H1 (cell line): ENCODE measurements at regions not wholly inside any gene's neighbourhood (a gene's known extent, or its start where the extent isn't known, plus 50 kb on each side); places are given as distances from the start of the nearest gene placed in this dataset.

Experiments used
- CTCF ChIA-PET: fragments of 300-600 bp; sonication (Branson Sonifier 250); formaldehyde crosslinking; loops from one replicate; lab custom pipeline; 2021; ENCODE audit not compliant: partially characterized antibody; lab: Charles Lee
- POLR2A ChIA-PET: fragments of 300-600 bp; sonication (Branson Sonifier 250); formaldehyde crosslinking; loops from one replicate; lab custom pipeline; 2021; ENCODE audit warnings: inconsistent platforms; ENCODE audit not compliant: partially characterized antibody; lab: Charles Lee
- DNase-seq, 2 experiments: peaks; one replicate each; pipeline versions ENCODE4 v3.0.0 to v3.0.0-alpha.2; 2010 to 2022; ENCODE audit warnings: low spot score in 2 of 2, low read depth in 1 of 2, mixed read lengths in 1 of 2
- FAIRE-seq: peaks from 2 replicates; lab custom pipeline; 2011; peaks lifted over from hg19 to GRCh38; lab: Jason Lieb, UNC
- H2AFZ ChIP-seq: 2 replicates; pipeline ENCODE4 v1.8.1; 2012; ENCODE audit warnings: low read length, inconsistent platforms
- H2AK5ac ChIP-seq: 2 replicates; pipeline ENCODE4 v1.6.1; 2013; ENCODE audit warnings: low read depth, low read length
- H2BK120ac ChIP-seq: replicated peaks from 2 replicates; pipeline ENCODE3; 2013; ENCODE audit warnings: low read depth, low read length, inconsistent platforms
- H2BK12ac ChIP-seq: 2 replicates; pipeline ENCODE4 v1.6.1; 2013; ENCODE audit warnings: low read depth, low read length
- H2BK15ac ChIP-seq: 2 replicates; pipeline ENCODE4 v1.6.1; 2013; ENCODE audit warnings: low read length
- H2BK20ac ChIP-seq: 2 replicates; pipeline ENCODE4 v1.6.1; 2013; ENCODE audit warnings: low read length
- H2BK5ac ChIP-seq: 2 replicates; pipeline ENCODE4 v1.6.1; 2013; ENCODE audit warnings: low read depth, low read length
- H3K14ac ChIP-seq: 2 replicates; pipeline ENCODE4 v1.6.1; 2013; ENCODE audit warnings: inconsistent platforms; ENCODE audit not compliant: insufficient read length
- H3K18ac ChIP-seq: 2 replicates; pipeline ENCODE4 v1.6.1; 2013; ENCODE audit warnings: low read length; ENCODE audit errors: extremely low read depth
- H3K23ac ChIP-seq: 2 replicates; pipeline ENCODE4 v1.6.1; 2013; ENCODE audit warnings: inconsistent platforms; ENCODE audit not compliant: insufficient read length
- H3K23me2 ChIP-seq: 2 replicates; pipeline ENCODE4 v1.6.1; 2013; ENCODE audit warnings: low read depth, low read length
- H3K27ac ChIP-seq: 2 replicates; pipeline ENCODE4 v1.6.1; 2011; ENCODE audit warnings: low read depth, low read length, inconsistent platforms
- H3K27me3 ChIP-seq, 4 experiments: replicated peaks in 1 of 4; 1 replicate in 1 of 4; 2 replicates in 3 of 4; pipeline versions ENCODE4 v1.6.1 to v1.8.1; 2011 to 2013; ENCODE audit warnings: low read length in 3 of 4, mild to moderate bottlenecking in 3 of 4, inconsistent platforms in 2 of 4, mixed read lengths in 2 of 4, moderate library complexity in 1 of 4; ENCODE audit not compliant: control insufficient read depth in 3 of 4, insufficient read depth in 3 of 4; ENCODE audit errors: extremely low read depth in 1 of 4
- H3K36me3 ChIP-seq, 4 experiments: 2 replicates each; pipeline versions ENCODE4 v1.6.1 to v1.8.1; 2011 to 2013; ENCODE audit warnings: mild to moderate bottlenecking in 4 of 4, low read length in 3 of 4, moderate library complexity in 2 of 4, control low read depth in 1 of 4, inconsistent platforms in 1 of 4; ENCODE audit not compliant: insufficient read depth in 4 of 4, control insufficient read depth in 2 of 4
- H3K4ac ChIP-seq: replicated peaks from 2 replicates; pipeline ENCODE3; 2013; ENCODE audit warnings: low read length, low read depth, mixed read lengths, inconsistent platforms; ENCODE audit not compliant: insufficient read length
- H3K4me1 ChIP-seq, 4 experiments: replicated peaks in 1 of 4; 1 replicate in 1 of 4; 2 replicates in 3 of 4; pipeline versions ENCODE4 v1.6.1 to v1.8.1; 2011 to 2013; ENCODE audit warnings: low read length in 3 of 4, inconsistent platforms in 2 of 4, mixed read lengths in 1 of 4; ENCODE audit not compliant: insufficient read depth in 4 of 4, control insufficient read depth in 3 of 4
- H3K4me2 ChIP-seq, 2 experiments: 2 replicates each; pipeline versions ENCODE4 v1.6.1 to v1.8.1; 2011 to 2013; ENCODE audit warnings: low read depth in 2 of 2, low read length in 2 of 2, control low read depth in 1 of 2, inconsistent platforms in 1 of 2, mild to moderate bottlenecking in 1 of 2; ENCODE audit not compliant: insufficient read depth in 1 of 2
- H3K4me3 ChIP-seq, 4 experiments: fragments of 200-600, 300-600 bp in 1 of 4; sonication (generic), shearing (Covaris generic), sonication (Bioruptor Twin) in 1 of 4; 2 replicates each; pipeline versions ENCODE4 v1.5.1 to v1.8.1; 2011 to 2016; ENCODE audit warnings: low read length in 4 of 4, low read depth in 3 of 4, control low read depth in 2 of 4, inconsistent platforms in 2 of 4, mild to moderate bottlenecking in 2 of 4, mixed read lengths in 1 of 4, moderate library complexity in 1 of 4; ENCODE audit not compliant: insufficient read depth in 2 of 4; ENCODE audit errors: extremely low read depth in 1 of 4
- H3K56ac ChIP-seq: replicated peaks from 2 replicates; pipeline ENCODE3; 2013; ENCODE audit warnings: low read depth, mild to moderate bottlenecking, mixed read lengths, low read length, inconsistent platforms; ENCODE audit not compliant: insufficient read length
- H3K79me1 ChIP-seq: 2 replicates; pipeline ENCODE4 v1.6.1; 2013; ENCODE audit warnings: low read depth, low read length, control low read depth
- H3K79me2 ChIP-seq, 2 experiments: 2 replicates each; pipeline versions ENCODE4 v1.6.1 to v1.8.1; 2012 to 2013; ENCODE audit warnings: low read length in 2 of 2, mild to moderate bottlenecking in 2 of 2, inconsistent platforms in 1 of 2; ENCODE audit not compliant: insufficient read depth in 2 of 2, control insufficient read depth in 1 of 2
- H3K9ac ChIP-seq, 4 experiments: replicated peaks in 1 of 4; 1 replicate in 1 of 4; 2 replicates in 3 of 4; pipeline versions ENCODE4 v1.6.1 to v1.8.1; 2011 to 2013; ENCODE audit warnings: low read depth in 3 of 4, low read length in 3 of 4, control low read depth in 2 of 4, mild to moderate bottlenecking in 2 of 4, moderate library complexity in 2 of 4, inconsistent platforms in 1 of 4; ENCODE audit errors: extremely low read depth in 1 of 4
- H3K9me3 ChIP-seq, 2 experiments: 2 replicates each; pipeline versions ENCODE4 v1.6.1 to v1.8.1; 2012 to 2013; ENCODE audit warnings: mild to moderate bottlenecking in 2 of 2, moderate library complexity in 2 of 2, control low read depth in 1 of 2, inconsistent platforms in 1 of 2, low read depth in 1 of 2, low read length in 1 of 2, mixed read lengths in 1 of 2; ENCODE audit not compliant: insufficient read depth in 2 of 2
- H4K20me1 ChIP-seq, 2 experiments: replicated peaks in 1 of 2; 2 replicates each; pipeline versions ENCODE3 to v1.8.1; 2011 to 2013; ENCODE audit warnings: inconsistent platforms in 2 of 2, low read length in 2 of 2, mild to moderate bottlenecking in 1 of 2; ENCODE audit not compliant: insufficient read depth in 2 of 2, control insufficient read depth in 1 of 2
- H4K5ac ChIP-seq: 2 replicates; pipeline ENCODE4 v1.6.1; 2013; ENCODE audit warnings: low read length, low read depth, mixed read lengths, inconsistent platforms; ENCODE audit not compliant: insufficient read length
- H4K8ac ChIP-seq: 2 replicates; pipeline ENCODE4 v1.8.0; 2013; ENCODE audit warnings: mild to moderate bottlenecking, moderate library complexity, low read length, inconsistent platforms; ENCODE audit not compliant: insufficient read depth; ENCODE audit errors: extremely low read depth
- H4K91ac ChIP-seq: replicated peaks from 2 replicates; pipeline ENCODE3; 2013; ENCODE audit warnings: low read length, mixed read lengths, inconsistent platforms; ENCODE audit not compliant: insufficient read length
- BACH1 ChIP-seq: IDR thresholded peaks from 2 replicates; pipeline ENCODE4 v1.6.1; 2012; ENCODE audit warnings: low read length, improper control_type of control experiment
- TBP ChIP-seq: IDR thresholded peaks from 2 replicates; pipeline ENCODE4 v1.6.1; 2011; ENCODE audit warnings: low read depth, low read length, improper control_type of control experiment
- WGBS, 2 experiments: shearing (Covaris generic) in 1 of 2; methylation state at CpG; one replicate each; pipeline versions ENCODE4 v1.1.6 to v1.1.7; 2013 to 2015; ENCODE audit warnings: low lambda C conversion rate in 2 of 2, mixed read lengths in 2 of 2, inconsistent platforms in 1 of 2, low coverage in 1 of 2, missing lambda C conversion rate in 1 of 2; ENCODE audit not compliant: insufficient replicate concordance in 2 of 2, insufficient coverage in 1 of 2, insufficient read length in 1 of 2; ENCODE audit errors: extremely low coverage in 1 of 2, missing lambda C conversion rate in 1 of 2; 5-methylcytosine and 5-hydroxymethylcytosine counted together

DNA sequence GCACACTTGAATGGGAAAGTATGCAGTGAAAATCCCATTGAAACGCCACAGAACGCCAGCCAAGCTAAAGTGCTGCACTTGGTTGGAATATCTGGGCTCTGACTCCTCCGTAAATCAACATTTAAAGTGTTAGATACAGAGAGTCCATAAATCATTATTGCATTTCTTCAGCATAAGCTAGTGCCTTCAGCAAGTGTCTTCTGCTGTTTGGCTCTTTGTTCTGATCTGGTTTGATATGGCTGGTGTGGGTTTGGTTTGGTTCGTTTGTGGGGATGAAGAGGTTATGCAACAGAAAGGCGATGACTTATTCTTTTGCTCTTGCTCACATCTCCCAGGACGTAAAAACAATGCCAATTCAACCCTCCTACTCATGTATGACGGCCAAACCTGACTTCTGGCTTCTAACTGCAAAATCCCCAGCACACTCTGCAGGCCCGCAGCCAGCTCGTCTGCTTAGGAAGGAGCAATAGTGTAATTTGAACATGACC is 121.8 kb upstream of the ERG start:
- CTCF ChIA-PET: interaction anchor here (0.5 to 1.9 kb wide), 5 partner anchors 8 to 444 kb away, joined by 3 to 9 read pairs (median 3); no protein-coding TSS in a partner anchor
- no peak for DNase-seq
- no peak overlapping the region for H2AK5ac ChIP-seq
- 80% methylated on average over 9 of the region's 9 CpGs; no CpG with 5 or more reads in 1 of the 2 experiments for WGBS, 2 experiments
- no peak overlapping the region for H4K91ac ChIP-seq
- H3K23ac ChIP-seq: no peak overlapping the region
- peaks cover 11% of the 10 kb centered on the region; the same call in 1 of the 2 replicates for H3K23me2 ChIP-seq
- FAIRE-seq: no peak
- TF ChIP-seq BACH1: no peak
- TF ChIP-seq TBP: no peak
- no peak overlapping the region for H3K18ac ChIP-seq
- peaks cover 0 to 10% of the 10 kb centered on the region in 2 experiments for H4K20me1 ChIP-seq
- no peaks in the 10 kb centered on the region for H3K9me3 ChIP-seq
- no peak overlapping the region for H4K5ac ChIP-seq
- no peaks in the 10 kb centered on the region for H3K79me1 ChIP-seq
- H3K56ac ChIP-seq: no peak overlapping the region
- no peak overlapping the region for H2BK5ac ChIP-seq
- H2BK15ac ChIP-seq: no peak overlapping the region
- H3K9ac ChIP-seq: no peak overlapping the region
- no peaks in the 10 kb centered on the region; a peak in 1 of 8 replicates for H3K36me3 ChIP-seq
- H2BK120ac ChIP-seq: no peak overlapping the region
- POLR2A ChIA-PET: no interaction called here
- H2AFZ ChIP-seq: no peak overlapping the region
- H4K8ac ChIP-seq: no peak overlapping the region
- H3K27me3 ChIP-seq: no peaks in the 10 kb centered on the region
- no peak overlapping the region for H2BK12ac ChIP-seq
- H3K27ac ChIP-seq: no peak overlapping the region
- no peak overlapping the region for H3K4me2 ChIP-seq
- no peak overlapping the region for H3K4ac ChIP-seq
- H2BK20ac ChIP-seq: no peak overlapping the region
- no peak overlapping the region for H3K14ac ChIP-seq
- H3K4me1 ChIP-seq: no peaks in the 10 kb centered on the region; a peak in 1 of 7 replicates
- peaks cover 0 to 4% of the 10 kb centered on the region in 2 experiments; a peak in 2 of 4 replicates for H3K79me2 ChIP-seq
- no peak overlapping the region for H3K4me3 ChIP-seq
